HG03139 (cell line): ENCODE measurements at regions not wholly inside any gene's neighbourhood (a gene's known extent, or its start where the extent isn't known, plus 50 kb on each side); places are given as distances from the start of the nearest gene placed in this dataset.
A peak's percentile ranks its signal among the peaks of the same experiment; 100 is the strongest.

Source experiments
- ATAC-seq: cut with Tn5 transposase; IDR thresholded peaks from one replicate; pipeline ENCODE4 v1.9.1; 2021; ENCODE audit not compliant: unreplicated experiment

DNA sequence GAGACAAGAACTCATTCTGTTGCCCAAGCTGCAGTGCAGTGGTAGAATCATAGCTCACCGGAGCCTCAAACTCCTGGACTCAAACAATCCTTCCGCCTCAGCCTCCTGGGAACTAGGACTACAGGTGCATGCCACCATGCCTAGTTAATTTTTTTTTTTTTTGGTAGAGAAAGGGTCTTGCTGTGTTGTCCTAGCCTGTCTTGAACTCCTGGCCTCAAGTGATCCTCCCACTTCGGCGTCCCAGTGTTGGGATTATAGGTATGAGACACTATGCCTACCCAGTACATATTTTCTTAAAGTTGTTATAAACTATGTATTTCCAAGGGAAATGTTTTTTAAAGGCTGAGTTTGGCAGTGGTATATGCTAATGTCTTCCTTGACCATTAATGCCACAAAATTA is 412.6 kb downstream of the KLF12 start:
- ATAC-seq: no peak

DNA sequence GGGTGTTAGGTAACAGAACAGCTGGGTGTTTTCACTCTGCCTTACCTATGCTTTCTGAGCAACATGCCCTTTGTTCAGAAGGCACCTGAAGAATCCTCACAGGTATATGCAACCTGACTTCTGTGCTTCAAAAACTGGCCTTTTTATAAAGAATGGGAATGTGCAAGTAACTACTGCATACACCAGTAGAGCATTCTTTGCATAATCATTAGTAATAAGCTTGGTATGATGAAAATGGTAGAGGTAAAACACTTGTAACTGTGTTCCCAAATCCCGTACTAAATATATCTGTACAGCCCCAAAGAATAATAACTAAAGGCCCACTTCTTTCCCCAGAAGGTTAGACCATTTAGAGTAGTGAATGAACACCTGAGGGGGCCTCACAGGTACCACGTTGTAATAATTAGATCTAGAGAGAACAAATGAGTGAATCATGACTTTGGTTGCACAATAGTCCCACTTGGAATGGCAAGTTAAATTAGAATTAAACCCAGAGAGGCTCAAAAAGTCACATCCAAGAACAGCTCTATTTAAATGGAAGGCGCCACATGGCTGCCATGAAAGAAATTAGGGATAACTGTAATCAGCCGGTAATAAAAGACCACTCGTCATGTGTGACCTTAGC is 413.9 kb downstream of the KLF12 start:
- no peak for ATAC-seq

DNA sequence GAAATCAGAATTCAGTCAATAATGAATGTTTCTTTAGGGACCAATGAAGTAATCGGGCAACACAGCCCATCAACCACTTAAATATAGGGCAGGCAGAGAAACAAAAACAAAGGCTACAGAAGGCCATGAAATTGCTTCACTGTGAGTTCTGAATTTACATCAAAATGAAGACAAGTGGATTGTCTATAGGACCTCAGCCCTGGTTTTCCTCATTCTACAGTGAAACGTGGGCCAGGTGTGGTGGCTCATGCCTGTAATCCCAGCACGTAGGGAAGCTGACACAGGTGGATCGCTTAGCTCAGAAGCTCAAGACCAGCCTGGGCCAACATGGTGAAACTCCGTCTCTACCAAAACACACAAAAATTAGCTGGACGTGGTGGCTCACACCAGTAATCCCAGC is 416.0 kb downstream of the KLF12 start:
- no peak for ATAC-seq

DNA sequence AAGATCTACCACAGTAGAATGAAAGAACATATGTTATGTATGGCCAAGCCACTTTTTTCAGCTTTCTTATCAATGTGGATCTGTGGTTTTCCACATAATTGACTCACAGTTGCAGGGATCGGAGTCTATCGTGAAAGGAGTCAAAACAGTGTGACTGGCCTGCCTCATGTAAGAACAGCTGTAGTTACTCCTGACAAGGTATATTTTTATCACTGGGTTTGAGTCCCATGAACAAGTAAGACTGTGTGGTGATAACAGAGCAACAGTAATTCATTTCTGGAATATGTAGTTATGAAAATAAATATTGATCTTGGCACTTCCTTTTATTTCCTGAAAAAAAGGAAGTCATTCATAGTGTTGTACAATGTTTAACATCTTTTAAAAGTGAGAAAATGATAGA is 416.6 kb downstream of the KLF12 start:
- no peak for ATAC-seq

DNA sequence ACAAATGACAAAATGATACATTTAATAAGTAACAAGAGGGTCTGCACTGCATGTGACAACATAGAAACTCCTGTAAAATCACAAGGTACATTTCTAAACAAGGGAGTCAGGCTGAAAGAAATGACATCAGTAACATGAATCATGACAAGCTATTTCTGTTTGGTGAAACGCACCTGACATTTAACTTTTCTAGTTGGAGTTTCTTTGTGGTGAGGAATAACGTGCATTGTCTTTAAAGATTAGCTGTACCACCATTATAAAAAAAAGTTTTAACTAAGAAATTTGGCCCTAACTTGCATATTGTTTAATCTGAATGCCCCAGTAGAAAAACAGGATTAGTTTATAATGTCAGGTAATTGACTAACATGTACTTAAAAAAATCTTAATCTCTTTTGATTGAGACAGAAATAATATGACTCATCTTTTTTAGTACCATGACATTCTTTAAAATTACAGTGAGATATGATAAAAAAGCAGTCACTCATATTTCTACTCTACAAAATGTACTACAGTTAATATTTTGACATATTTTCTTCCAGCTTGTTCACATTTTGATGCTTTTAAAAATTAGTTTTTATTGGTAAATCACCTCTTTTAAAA is 418.2 kb downstream of the KLF12 start:
- peak; percentile 59 for ATAC-seq

DNA sequence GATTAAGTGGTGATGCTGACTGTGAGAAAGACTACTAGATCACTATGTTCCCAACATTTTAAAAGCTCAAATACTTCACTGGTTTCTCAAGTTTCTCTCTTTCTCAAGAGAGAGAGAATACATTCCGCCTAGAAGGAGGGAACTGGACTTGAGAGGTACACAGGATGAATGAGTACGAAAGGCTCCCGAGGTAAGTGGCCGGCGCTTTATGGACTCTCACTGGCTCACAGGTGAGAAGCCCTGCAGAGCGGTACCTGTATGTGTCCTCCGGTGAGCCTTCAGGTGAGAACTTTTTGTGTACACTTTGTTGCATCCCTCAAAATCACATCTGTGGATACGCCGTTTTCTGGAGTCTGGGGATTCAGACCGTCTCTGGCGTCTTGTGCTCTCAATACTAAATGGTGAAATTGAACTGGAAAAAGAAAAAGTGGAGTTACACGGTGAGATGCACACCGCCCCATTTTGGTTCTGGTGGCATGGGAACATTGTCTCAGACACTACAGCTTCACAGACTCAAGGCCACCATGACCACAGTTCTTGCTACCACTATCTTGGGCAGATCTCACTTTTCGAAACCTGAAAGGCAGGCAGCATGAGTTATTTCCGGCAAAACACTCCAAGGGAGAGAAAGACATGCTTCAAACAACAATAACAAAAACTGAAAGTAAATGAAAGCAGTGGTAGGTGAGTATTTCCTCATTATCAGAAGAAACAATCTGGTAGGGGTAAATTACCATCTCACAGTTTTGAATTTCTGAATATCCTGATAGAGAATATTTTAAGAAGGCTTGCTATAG is 418.9 kb downstream of the KLF12 start:
- peak; percentile 71 for ATAC-seq

DNA sequence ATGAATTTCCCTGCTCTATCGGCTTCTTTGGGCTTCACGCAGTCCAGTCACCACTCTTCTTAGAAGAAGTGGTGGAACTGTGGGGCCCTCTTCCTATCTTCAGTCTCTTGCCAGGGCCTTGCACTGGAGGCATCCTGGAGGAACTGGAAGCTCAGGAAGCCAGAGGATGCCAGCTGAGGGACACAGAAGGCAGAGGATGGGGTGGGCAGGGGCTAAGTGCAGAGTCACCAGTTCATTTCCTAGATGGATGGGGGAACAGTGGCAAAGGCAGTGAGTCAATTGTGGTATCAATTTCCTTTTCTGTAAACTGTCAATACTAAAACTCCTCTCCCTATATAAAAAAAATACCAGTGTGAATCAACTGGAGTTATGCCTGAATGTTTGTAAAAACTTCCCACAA is 419.7 kb downstream of the KLF12 start:
- ATAC-seq: no peak

DNA sequence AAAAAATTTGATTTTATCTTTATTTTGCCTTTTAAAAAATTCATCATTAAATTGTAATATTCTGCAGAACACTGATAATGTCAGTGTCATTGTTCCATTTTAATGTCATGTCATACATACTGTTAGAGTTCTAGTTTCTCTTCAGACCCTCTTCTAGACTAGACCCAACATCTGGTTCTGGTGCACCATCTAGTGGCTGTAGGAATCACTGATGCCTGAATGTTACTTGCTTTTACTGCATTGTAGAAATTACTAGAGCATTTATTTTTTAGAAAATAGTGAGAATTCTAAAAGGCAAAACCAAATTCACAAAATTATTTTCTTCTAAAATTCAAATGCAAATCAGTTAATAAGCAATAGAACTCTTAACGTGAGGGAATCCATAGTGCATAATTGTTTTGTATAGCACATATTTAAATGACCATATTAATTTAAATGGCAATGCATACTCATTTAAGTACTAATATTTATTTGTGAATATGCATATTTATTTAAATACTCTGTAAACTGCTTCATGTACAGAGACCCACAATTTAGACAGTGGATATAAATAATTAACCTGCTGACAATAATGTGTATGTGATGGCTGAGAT is 425.7 kb downstream of the KLF12 start:
- peak; percentile 91 for ATAC-seq

DNA sequence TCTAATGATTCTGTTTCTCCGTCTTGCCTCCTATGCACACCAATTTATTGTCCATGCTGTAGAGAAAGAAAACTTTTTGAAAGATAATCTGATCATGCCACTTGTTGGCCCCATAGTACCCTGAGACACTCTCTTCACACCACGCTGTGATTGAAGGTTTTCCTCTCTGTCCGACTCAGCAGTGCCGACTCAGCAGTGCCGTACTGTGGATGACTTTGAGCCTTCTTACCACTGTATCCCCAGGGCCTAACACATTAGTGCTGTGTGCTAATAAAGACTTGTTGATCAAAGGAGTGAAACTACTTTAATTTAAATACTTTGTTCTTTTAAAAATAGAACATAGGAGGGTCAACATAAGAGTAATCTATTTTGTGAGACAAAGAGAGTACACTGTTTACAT is 429.6 kb downstream of the KLF12 start:
- ATAC-seq: no peak

DNA sequence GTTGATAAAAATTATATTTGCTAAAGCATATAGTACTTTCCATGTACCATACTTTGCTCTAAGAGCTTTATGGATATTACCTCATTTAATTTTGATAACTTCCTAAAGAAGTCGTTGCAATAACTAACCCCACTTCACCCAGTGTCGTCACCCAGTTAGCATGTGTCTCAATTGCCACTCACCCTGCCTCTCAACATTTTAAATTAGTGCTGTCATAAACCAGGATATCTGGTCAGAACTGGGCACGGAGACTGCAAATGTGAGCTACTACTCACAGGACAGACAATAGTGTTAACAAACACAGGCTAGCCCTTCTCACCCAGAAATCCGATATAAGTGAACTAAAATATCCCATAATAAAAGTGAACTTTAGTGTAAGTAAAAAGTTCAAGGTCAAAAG is 430.6 kb downstream of the KLF12 start:
- no peak for ATAC-seq

DNA sequence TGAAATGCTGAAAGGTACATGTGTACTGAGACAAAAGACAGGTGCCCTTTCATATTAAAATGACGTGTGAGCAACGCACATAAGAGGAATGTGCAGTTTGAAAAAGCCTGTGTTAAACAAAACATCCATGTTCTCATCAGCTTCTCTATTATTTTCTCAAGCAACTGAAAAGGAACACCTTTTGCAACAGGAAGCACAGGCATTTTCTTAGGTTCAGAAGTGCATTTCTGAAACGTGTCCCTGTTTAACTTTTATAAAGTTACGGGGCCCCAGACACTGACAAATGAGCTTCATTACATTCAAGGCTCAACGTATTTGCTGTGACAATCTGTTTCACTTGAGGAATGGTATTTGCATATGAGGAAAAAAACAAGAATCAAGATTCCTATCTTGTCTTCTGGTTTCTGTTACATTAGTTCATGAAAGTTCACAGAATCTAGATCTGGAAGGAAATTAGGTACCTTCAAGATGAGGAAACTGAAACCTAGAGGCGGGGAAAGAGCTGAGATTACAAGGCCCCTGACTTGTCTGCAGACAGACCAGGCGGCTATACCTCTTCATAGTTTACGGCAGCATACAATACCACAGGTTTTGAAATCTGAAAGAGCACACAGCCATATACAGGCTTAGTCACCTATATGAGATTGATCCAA is 431.7 kb downstream of the KLF12 start:
- ATAC-seq: peak; percentile 70

DNA sequence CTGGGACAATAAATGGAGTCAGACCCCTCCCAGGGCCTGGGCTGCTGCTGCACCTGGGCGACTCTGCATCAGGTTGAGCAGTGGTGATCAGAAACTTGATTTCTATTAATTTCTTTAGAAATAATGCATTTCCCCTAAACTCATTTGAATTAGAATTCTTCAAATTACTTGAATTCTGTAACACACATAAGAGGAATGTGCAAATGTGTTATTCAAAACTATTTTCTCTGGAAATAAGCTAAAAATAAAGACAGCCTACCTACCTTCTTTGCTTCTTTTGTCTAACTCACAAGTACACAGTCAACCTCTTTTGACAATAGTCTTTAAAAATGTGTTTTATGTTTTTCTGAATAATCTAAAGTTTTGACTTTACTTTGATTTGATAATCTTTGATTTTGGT is 433.0 kb downstream of the KLF12 start:
- no peak for ATAC-seq

DNA sequence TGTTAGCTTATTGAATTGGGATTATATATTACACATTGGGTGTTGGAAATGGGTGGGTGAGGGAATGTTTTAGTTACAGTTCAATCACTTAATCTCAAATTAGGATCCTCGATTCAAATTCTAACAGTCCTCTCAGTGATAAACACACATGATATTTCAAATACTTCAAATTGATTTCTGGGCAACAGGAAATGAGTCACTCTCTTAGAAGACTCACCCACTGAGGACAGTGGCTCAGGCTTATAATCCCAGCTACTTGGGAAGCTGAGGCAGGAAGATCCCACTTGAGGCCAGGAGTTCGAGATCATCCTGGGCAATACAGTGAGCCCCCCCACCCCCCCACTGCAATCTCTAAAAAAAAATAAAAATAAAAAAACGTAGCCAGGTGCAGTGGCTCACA is 435.3 kb downstream of the KLF12 start:
- no peak for ATAC-seq

DNA sequence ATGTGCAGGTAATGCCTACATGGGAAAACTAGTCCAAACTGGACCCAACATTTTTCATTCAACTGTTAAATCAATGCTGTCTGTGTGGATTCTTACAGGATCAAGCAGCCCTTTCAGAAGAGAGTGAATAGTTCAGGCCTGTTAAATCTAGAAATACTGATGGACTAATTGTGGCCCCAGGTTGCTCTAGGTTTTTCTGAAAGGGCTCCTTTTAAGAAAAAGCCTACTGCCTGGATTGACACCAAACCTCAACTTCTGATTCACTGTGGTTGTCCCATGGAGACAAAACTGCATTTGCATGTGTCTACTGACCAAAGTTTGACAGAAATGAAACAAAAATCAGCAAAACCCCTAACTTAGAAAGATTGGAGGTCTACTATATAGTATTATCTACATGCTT is 437.0 kb downstream of the KLF12 start:
- ATAC-seq: no peak

DNA sequence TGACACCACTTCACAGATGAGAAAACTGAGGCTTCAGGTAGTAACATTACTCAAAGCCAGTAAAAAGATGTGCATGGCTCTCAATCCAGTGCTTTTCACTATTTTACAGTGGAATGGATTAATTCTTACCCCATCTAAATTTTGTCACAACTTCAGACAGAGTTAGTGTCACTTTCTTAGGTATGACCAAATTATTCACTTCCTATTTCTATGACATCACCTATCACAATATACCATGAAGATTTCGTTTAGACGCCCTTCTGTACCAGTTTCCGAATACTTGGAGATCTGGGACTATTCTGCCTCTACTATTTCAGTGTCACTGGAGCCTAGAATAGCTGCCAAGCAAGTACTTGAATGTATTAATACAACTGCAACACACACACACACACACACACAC is 437.5 kb downstream of the KLF12 start:
- ATAC-seq: no peak

DNA sequence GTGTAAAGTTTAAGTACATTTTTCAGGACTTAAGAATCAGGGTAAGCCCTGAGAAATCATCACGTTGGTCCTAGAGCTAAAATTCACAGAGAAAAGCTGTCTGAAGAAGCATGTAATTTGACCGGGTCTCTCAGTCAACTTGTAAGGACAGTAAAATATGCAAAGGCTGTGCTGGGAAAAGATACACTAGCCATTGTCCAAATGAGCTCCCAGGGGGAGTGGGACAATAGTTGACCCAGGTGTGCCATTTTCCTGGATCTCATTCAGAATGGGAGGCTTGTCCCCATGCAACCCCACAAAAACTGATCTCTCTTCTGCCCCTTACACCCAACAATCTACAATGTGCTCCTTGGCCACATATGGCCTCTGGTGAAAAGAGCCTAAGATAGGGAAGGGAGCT is 437.9 kb downstream of the KLF12 start:
- no peak for ATAC-seq

DNA sequence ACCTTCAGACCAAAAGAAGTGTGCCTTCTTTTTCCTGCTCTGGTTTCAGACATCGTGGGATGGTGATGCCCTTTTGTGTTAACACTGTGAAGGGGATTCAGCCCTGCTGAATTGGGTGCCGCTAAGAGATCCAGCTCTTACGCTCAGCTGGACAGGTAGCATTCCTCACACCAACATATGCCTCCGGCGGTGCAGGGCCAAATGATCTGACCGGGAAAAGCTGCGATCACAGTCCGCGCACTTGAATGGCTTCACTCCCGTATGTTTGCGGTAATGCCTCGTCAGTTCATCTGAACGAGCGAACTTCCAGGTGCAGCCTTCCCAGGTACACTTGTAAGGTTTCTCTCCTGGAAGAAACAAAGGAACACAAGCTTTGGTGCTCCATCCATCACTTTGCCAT is 438.9 kb downstream of the KLF12 start:
- ATAC-seq: no peak

DNA sequence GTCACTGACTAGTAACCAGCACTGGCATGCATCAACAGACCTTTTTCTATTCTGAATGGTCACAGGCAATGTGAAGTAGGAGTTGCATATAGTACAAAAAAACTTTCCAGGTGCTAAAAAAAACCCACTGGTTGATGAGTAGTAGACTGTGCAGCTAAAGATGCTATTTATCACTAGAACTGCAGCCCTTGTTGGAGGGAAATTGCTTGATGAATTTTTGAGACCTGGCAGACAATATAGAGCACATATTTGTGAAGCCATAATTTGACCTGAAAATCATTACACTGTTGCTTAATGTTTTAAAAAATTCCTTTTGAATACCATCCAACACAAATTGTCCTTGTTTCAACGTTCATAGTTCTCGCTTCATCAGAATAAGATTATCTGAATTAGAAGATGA is 441.0 kb downstream of the KLF12 start:
- ATAC-seq: no peak

DNA sequence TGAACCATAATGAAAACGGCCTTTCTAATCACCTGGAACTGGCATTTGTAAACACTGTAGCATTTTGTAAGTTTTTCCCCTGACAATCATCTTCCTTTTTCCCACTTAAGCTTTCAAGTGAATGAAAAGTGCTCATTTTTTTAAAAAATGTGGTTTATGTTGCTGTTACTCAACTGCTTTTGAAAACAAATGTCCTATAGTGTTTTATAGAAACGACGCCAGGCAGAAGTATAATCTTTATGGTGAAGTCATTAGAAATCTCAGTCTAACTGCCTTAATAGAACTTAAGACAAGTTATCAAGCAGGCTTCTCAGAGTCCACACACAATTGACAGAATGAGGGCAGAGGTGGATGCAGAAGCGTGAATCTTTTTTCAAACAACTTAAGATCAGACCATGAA is 442.3 kb downstream of the KLF12 start:
- no peak for ATAC-seq

DNA sequence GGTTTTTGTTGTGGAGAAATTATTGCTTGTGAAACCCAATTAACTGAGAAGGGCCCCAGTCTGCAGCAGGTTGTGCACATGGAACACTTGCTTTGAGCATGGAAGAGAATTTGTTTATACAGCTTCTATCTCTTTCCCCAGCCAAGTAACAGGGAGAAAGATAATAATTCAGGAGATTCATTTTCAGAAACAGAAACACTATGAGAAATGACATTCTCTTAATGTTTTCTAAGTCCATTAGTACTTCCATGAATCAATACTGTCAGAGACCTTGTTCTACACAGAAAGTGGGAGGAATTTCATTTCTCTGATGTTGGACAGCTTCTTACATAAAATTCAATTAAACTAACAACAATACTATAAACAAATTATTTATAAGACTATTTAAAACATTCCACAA is 446.3 kb downstream of the KLF12 start:
- ATAC-seq: no peak

DNA sequence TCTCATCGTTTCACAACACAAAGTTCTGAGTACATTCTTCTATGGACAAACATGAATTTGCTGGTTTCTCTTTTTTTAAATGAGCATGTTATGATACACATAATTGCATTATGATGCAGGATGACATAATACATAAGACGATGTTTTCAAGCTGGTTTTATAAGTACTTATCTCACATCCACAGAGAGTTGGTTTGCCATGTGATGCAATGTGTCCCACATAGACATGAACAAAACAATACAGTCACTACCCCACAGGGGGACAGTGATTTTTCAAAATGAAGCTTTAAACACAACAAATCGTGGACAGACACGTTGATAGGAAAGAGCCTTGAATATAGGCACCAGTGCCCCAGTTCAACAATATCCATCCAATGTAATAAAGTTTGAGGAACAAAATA is 447.1 kb downstream of the KLF12 start:
- ATAC-seq: no peak

DNA sequence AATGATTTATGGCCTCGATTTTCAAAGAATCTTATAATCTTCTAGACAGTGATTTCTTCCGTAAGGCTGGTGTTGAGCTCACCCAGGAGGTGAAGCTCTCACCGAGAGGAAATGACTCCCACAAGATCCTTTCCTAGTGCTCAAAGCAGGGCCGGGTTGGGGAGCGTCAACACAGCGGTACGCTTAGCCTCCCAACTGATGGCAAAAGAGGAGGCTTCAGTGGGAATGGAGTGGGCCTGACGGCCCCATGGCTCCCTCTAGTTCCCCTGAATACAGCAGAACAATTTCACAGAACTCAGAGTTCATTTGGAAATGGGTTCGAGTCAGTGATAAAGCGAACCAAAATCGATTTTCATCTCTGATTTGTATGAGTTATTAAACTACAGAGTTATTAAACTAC is 449.5 kb downstream of the KLF12 start:
- ATAC-seq: no peak
